Stomach (tissue), 8 donors: ENCODE measurements at regions not wholly inside any gene's neighbourhood (a gene's known extent, or its start where the extent isn't known, plus 50 kb on each side); places are given as distances from the start of the nearest gene placed in this dataset.

Experiments
- DNase-seq, 2 donors: peaks; one replicate each; pipeline versions ENCODE4 v3.0.0 to v3.0.0-alpha.2; 2013 to 2019
- H3K27ac ChIP-seq, 5 donors: fragments of 200-600 bp in 4 of 5; sonication (generic) in 4 of 5; one replicate each; pipeline ENCODE4 v1.5.1; 2013 to 2019; ENCODE audit warnings: mild to moderate bottlenecking in 1 of 5, moderate library complexity in 1 of 5
- H3K27me3 ChIP-seq, 3 donors: fragments of 200-600 bp; sonication (generic); one replicate each; pipeline ENCODE4 v1.5.1; 2017 to 2019; ENCODE audit warnings: mixed run types in 1 of 3
- H3K36me3 ChIP-seq, 4 donors: fragments of 200-600 bp; sonication (generic); 1 replicate in 3 of 4; 2 replicates in 1 of 4; pipeline ENCODE4 v1.5.1; 2016 to 2019
- H3K4me1 ChIP-seq, 4 donors: fragments of 200-600 bp; sonication (generic); one replicate each; pipeline ENCODE4 v1.5.1; 2016 to 2019
- H3K4me3 ChIP-seq, 4 donors: fragments of 200-600 bp; sonication (generic) in 3 of 4; one replicate each; pipeline ENCODE4 v1.5.1; 2016 to 2019; ENCODE audit warnings: mild to moderate bottlenecking in 1 of 4
- H3K9me3 ChIP-seq, 4 donors: fragments of 200-600 bp; sonication (generic); one replicate each; pipeline ENCODE4 v1.5.1; 2016 to 2019
- CTCF ChIP-seq, 7 experiments: fragments of 450-650 bp in 4 of 7; fragments of 200-600 bp in 3 of 7; sonication (generic) in 3 of 7; IDR thresholded peaks; one replicate each; pipeline ENCODE4 v1.5.1; 2016 to 2019; ENCODE audit warnings: antibody characterized with exemption in 7 of 7, control low read depth in 2 of 7, mild to moderate bottlenecking in 1 of 7
- EP300 ChIP-seq: sonication (generic); formaldehyde crosslinking; IDR thresholded peaks from one replicate; pipeline ENCODE4 v1.6.1; 2017; ENCODE audit warnings: antibody characterized with exemption
- POLR2A ChIP-seq, 4 donors: fragments of 450-650 bp; IDR thresholded peaks; one replicate each; pipeline ENCODE4 v1.6.1; 2016; ENCODE audit warnings: antibody characterized with exemption in 4 of 4, control low read depth in 2 of 4, mild to moderate bottlenecking in 1 of 4, moderate library complexity in 1 of 4
- POLR2AphosphoS5 ChIP-seq, 3 donors: sonication (generic); formaldehyde crosslinking; IDR thresholded peaks; one replicate each; pipeline ENCODE4 v1.6.1; 2016; ENCODE audit warnings: antibody characterized with exemption in 3 of 3
- WGBS, 5 donors: extraction: QIAGEN DNeasy Blood & Tissue Kit in 3 of 5; methylation state at CpG; one replicate each; pipeline versions ENCODE4 v1.1.5 to v1.1.7; 2013 to 2018; 5-methylcytosine and 5-hydroxymethylcytosine counted together
- intact Hi-C: fragments of 100-400 bp; cut with DNase I; formaldehyde crosslinking; loops from one replicate; pipeline ENCODE4 v1.15.1; 2023; ENCODE audit warnings: low total_unique reads
- donor health status: healthy with polysubstance abuse.
- donor health status: Bipolar disorder and iron deficiency.
- donor health status: healthy.

DNA sequence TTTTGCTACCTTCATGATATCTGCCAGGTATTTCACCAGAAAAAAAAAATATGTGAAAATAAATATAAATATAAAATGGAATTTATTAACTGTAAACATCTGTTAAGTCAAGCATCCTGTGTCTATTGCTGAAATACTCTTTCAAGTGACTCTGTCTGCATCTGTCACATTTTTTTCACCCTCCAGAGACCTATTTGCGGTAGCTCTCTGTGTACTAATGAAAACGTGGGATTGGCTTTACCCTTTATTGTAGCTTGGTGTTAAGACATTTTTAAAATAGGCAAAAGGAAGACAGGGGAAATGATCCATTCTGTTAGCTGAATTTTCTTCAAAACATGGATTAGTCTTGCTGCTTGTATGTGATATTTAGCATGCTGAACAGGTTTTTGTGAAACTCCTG, 536.0 kb upstream of the WWC1 start:
- no peaks in the 10 kb centered on the region for H3K36me3 ChIP-seq
- TF ChIP-seq POLR2A (IDR thresholded peaks at IDR 0.05) (no peak), POLR2AphosphoS5 (IDR thresholded peaks at IDR 0.05) (no peak), CTCF (IDR thresholded peaks at IDR 0.05) (no peak), EP300 (no peak)
- no peaks in the 10 kb centered on the region for H3K27me3 ChIP-seq
- H3K9me3 ChIP-seq = no peaks in the 10 kb centered on the region
- no peak for DNase-seq
- intact Hi-C loops = no loop called here
- no peak overlapping the region for H3K27ac ChIP-seq
- 32 to 50% (median 40%) methylated on average over 2 of the region's 2 CpGs for WGBS, 5 donors
- no peaks in the 10 kb centered on the region for H3K4me1 ChIP-seq
- no peak overlapping the region for H3K4me3 ChIP-seq

DNA sequence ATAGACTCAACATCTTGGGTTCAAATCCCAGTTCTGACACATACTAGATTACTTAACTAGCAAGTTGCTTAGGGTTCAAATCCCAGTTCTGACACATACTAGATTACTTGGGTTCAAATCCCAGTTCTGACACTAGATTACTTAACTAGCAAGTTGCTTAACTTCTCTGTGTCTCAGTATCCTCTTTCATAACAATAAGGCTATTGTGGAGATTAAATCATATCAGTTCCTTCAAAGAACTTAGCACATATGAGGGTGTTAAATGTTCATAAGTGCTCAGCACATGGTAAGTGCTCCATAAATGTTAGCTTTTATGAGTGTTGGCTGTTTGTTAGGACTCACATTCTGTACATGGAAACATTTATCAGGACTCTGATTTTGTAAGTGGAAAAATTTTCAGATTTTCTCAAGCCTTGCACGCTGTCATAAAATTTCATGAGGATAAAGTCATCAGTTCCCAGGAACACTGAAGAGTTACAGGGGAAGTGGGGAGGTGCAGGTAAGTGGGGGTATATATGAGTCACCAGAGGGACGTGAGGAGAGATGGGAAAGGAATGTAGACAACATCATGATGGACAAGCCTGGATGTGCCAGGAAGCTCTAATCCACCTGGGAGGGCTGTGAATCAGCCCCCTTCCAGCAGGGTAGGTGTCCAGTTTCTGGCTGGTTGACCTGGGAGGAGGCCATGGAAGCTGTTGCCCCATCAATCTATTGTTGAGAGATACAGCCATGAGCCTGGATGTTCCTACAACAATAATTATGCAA, 532.2 kb upstream of the WWC1 start:
- no peaks in the 10 kb centered on the region for H3K27me3 ChIP-seq
- no peaks in the 10 kb centered on the region for H3K36me3 ChIP-seq
- TF ChIP-seq EP300 = no peak
- TF ChIP-seq CTCF (IDR thresholded peaks at IDR 0.05) = no peak
- no peak for TF ChIP-seq POLR2AphosphoS5 (IDR thresholded peaks at IDR 0.05)
- no peak for TF ChIP-seq POLR2A (IDR thresholded peaks at IDR 0.05)
- no peaks in the 10 kb centered on the region for H3K9me3 ChIP-seq
- intact Hi-C loops = no loop called here
- WGBS, 5 donors = 53 to 69% (median 60%) methylated on average over 2 of the region's 2 CpGs
- no peak overlapping the region for H3K27ac ChIP-seq
- DNase-seq = no peak
- no peak overlapping the region for H3K4me3 ChIP-seq
- H3K4me1 ChIP-seq = no peaks in the 10 kb centered on the region

- no peak for DNase-seq
- H3K4me1 ChIP-seq = no peaks in the 10 kb centered on the region
- H3K9me3 ChIP-seq = no peaks in the 10 kb centered on the region
- 45 to 55% (median 50%) methylated on average over 4 of the region's 4 CpGs for WGBS, 5 donors
- intact Hi-C loops = no loop called here
- no peaks in the 10 kb centered on the region for H3K27me3 ChIP-seq
- H3K27ac ChIP-seq = no peak overlapping the region
- H3K4me3 ChIP-seq = no peak overlapping the region
- TF ChIP-seq CTCF (IDR thresholded peaks at IDR 0.05) (no peak), POLR2A (IDR thresholded peaks at IDR 0.05) (no peak), EP300 (no peak), POLR2AphosphoS5 (IDR thresholded peaks at IDR 0.05) (no peak)
- no peaks in the 10 kb centered on the region for H3K36me3 ChIP-seq
Observed at GRCh38 chr5:167763772-167764171, 527.7 kb upstream of the WWC1 start.

GRCh38 chr5:167764641-167765289, 526.7 kb upstream of the WWC1 start:
- TF ChIP-seq POLR2AphosphoS5 (IDR thresholded peaks at IDR 0.05) (no peak), POLR2A (IDR thresholded peaks at IDR 0.05) (no peak), EP300 (no peak), CTCF (IDR thresholded peaks at IDR 0.05) (no peak)
- H3K36me3 ChIP-seq = no peaks in the 10 kb centered on the region
- H3K4me1 ChIP-seq = no peaks in the 10 kb centered on the region
- no peak overlapping the region for H3K27ac ChIP-seq
- no peaks in the 10 kb centered on the region for H3K27me3 ChIP-seq
- intact Hi-C loops = no loop called here
- no peak for DNase-seq
- H3K9me3 ChIP-seq = no peaks in the 10 kb centered on the region
- WGBS, 5 donors = 48 to 58% (median 54%) methylated on average over 6 of the region's 6 CpGs
- H3K4me3 ChIP-seq = no peak overlapping the region
